Loucy (cell line): ENCODE measurements at regions not wholly inside any gene's neighbourhood (a gene's known extent, or its start where the extent isn't known, plus 50 kb on each side); places are given as distances from the start of the nearest gene placed in this dataset.

ENCODE experiments used
- H2AFZ ChIP-seq: fragments of 200-600 bp; sonication (generic); 2 replicates; pipeline ENCODE4 v1.6.0; 2016; ENCODE audit warnings: antibody characterized with exemption, mild to moderate bottlenecking, low read length, moderate library complexity
- H3F3A ChIP-seq: fragments of 200-600 bp; 2 replicates; pipeline ENCODE4 v1.6.0; 2016; ENCODE audit warnings: antibody characterized with exemption, low read depth, mild to moderate bottlenecking
- H3K27me3 ChIP-seq: fragments of 200-600 bp; sonication (generic); 2 replicates; pipeline ENCODE4 v1.6.1; 2014; ENCODE audit warnings: low read length, mild to moderate bottlenecking; ENCODE audit not compliant: insufficient read depth, poor library complexity, severe bottlenecking
- H3K36me3 ChIP-seq: fragments of 200-600 bp; sonication (generic); 2 replicates; pipeline ENCODE4 v1.6.1; 2016; ENCODE audit warnings: low read length; ENCODE audit not compliant: insufficient read depth
- H3K4me1 ChIP-seq: fragments of 200-600 bp; sonication (generic); 2 replicates; pipeline ENCODE4 v1.5.1; 2014; ENCODE audit warnings: low read length, mild to moderate bottlenecking; ENCODE audit not compliant: insufficient read depth, poor library complexity, severe bottlenecking
- H3K4me2 ChIP-seq: fragments of 200-600 bp; sonication (generic); 2 replicates; pipeline ENCODE4 v1.6.0; 2014; ENCODE audit warnings: antibody characterized with exemption, low read length, low read depth, mild to moderate bottlenecking; ENCODE audit not compliant: poor library complexity, severe bottlenecking
- H3K4me3 ChIP-seq: fragments of 200-600 bp; sonication (generic); 2 replicates; pipeline ENCODE4 v1.5.1; 2014; ENCODE audit warnings: low read length, mild to moderate bottlenecking, mixed read lengths; ENCODE audit not compliant: poor library complexity, severe bottlenecking
- H3K79me2 ChIP-seq: fragments of 200-600 bp; sonication (generic); 2 replicates; pipeline ENCODE4 v1.6.1; 2014; ENCODE audit warnings: low read length; ENCODE audit not compliant: insufficient read depth
- H3K9ac ChIP-seq: fragments of 200-600 bp; sonication (generic); 2 replicates; pipeline ENCODE4 v1.6.0; 2014; ENCODE audit warnings: mild to moderate bottlenecking, low read depth, low read length, moderate library complexity; ENCODE audit not compliant: poor library complexity, severe bottlenecking
- H3K9me2 ChIP-seq: fragments of 200-600 bp; sonication (generic); replicated peaks from 2 replicates; pipeline ENCODE4 v1.6.1; 2016; ENCODE audit warnings: low read depth, low read length, mixed read lengths
- H3K9me3 ChIP-seq: fragments of 200-600 bp; sonication (generic); 2 replicates; pipeline ENCODE4 v1.6.1; 2014; ENCODE audit warnings: mild to moderate bottlenecking, antibody characterized with exemption, low read length, low read depth; ENCODE audit not compliant: insufficient read depth
- H4K20me1 ChIP-seq: fragments of 200-600 bp; sonication (generic); 2 replicates; pipeline ENCODE4 v1.6.0; 2014; ENCODE audit warnings: antibody characterized with exemption, low read length, mild to moderate bottlenecking; ENCODE audit not compliant: insufficient read depth, poor library complexity, severe bottlenecking
- CTCF ChIP-seq: fragments of 200-600 bp; sonication (generic); conservative IDR thresholded peaks from 2 replicates; pipeline ENCODE4 v1.5.1; 2014; ENCODE audit warnings: mild to moderate bottlenecking, antibody characterized with exemption, low read length
- EZH2phosphoT487 ChIP-seq: fragments of 200-600 bp; IDR thresholded peaks from 2 replicates; pipeline ENCODE4 v1.6.1; 2018; ENCODE audit warnings: antibody characterized with exemption, mild to moderate bottlenecking, moderate library complexity, borderline replicate concordance

GRCh38 chr18:27331606-27332005 lies 146.5 kb upstream of the CHST9 start:
- H3F3A ChIP-seq, result no peaks in the 10 kb centered on the region
- no peak overlapping the region for H3K4me3 ChIP-seq
- H3K9ac ChIP-seq, result no peak overlapping the region
- no peak for TF ChIP-seq CTCF
- no peak for TF ChIP-seq EZH2phosphoT487
- no peaks in the 10 kb centered on the region for H3K27me3 ChIP-seq
- H3K4me1 ChIP-seq, result no peaks in the 10 kb centered on the region
- H4K20me1 ChIP-seq, result no peaks in the 10 kb centered on the region
- H3K4me2 ChIP-seq, result no peak overlapping the region
- no peaks in the 10 kb centered on the region for H3K9me3 ChIP-seq
- no peaks in the 10 kb centered on the region for H3K9me2 ChIP-seq
- H3K36me3 ChIP-seq, result no peaks in the 10 kb centered on the region
- no peak overlapping the region for H2AFZ ChIP-seq
- H3K79me2 ChIP-seq, result no peaks in the 10 kb centered on the region

GRCh38 chr18:27314996-27315395 lies 129.9 kb upstream of the CHST9 start:
- no peak overlapping the region for H2AFZ ChIP-seq
- H3F3A ChIP-seq, result no peaks in the 10 kb centered on the region
- no peaks in the 10 kb centered on the region for H3K79me2 ChIP-seq
- no peak overlapping the region for H3K9ac ChIP-seq
- no peaks in the 10 kb centered on the region for H3K4me1 ChIP-seq
- no peaks in the 10 kb centered on the region for H4K20me1 ChIP-seq
- no peaks in the 10 kb centered on the region for H3K9me2 ChIP-seq
- no peak overlapping the region for H3K4me3 ChIP-seq
- TF ChIP-seq EZH2phosphoT487 (no peak), CTCF (no peak)
- no peak overlapping the region for H3K4me2 ChIP-seq
- H3K36me3 ChIP-seq, result no peaks in the 10 kb centered on the region
- H3K9me3 ChIP-seq, result no peaks in the 10 kb centered on the region
- H3K27me3 ChIP-seq, result no peaks in the 10 kb centered on the region

DNA sequence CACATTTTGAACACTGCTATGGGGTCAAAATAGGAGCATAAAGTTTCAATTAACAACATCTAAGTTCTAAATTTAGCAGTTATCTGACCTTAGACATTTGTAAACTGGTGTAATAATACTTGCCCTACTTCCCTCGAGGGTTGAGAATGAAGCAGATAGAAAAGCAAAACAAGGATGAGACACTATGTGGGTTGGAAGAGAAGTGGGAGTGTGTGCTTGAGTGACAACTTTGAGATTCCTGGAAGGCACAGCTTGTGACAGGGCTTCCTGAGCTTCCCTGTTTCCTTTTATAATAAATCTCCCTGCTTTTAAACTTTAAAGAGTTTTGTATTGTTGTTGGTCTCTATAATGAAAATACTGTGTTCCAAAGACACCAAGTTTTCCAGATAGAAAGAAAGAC lies 128.6 kb upstream of the CHST9 start:
- H2AFZ ChIP-seq, result no peak overlapping the region

More for the DNA sequence above, 128.6 kb upstream of the CHST9 start:
- Histone ChIP-seq H3K4me2 (no peak overlapping the region), H3F3A (no peaks in the 10 kb centered on the region), H3K79me2 (no peaks in the 10 kb centered on the region), H3K27me3 (no peaks in the 10 kb centered on the region), H3K4me3 (no peak overlapping the region), H3K9me2 (no peaks in the 10 kb centered on the region), H3K9ac (no peak overlapping the region), H3K4me1 (no peaks in the 10 kb centered on the region), H3K36me3 (no peaks in the 10 kb centered on the region), H4K20me1 (no peaks in the 10 kb centered on the region), H3K9me3 (no peaks in the 10 kb centered on the region)
- TF ChIP-seq EZH2phosphoT487, result no peak
- TF ChIP-seq CTCF, result no peak
